Pancreas (tissue), 10 donors: ENCODE measurements at regions not wholly inside any gene's neighbourhood (a gene's known extent, or its start where the extent isn't known, plus 50 kb on each side); places are given as distances from the start of the nearest gene placed in this dataset.

Source experiments
- ATAC-seq, 4 donors: fragments of 200-7000 bp; cut with Tn5 transposase; one replicate each; pipeline versions ENCODE4 v1.8.0 to v1.9.1; 2020; ENCODE audit warnings: mild to moderate bottlenecking in 4 of 4, moderate library complexity in 4 of 4
- DNase-seq, 6 donors: peaks; one replicate each; pipeline ENCODE4 v3.0.0-alpha.2; 2020
- FAIRE-seq: peaks from 2 replicates; lab custom pipeline; 2012; peaks lifted over from hg19 to GRCh38; lab: Jason Lieb, UNC
- H3K27ac ChIP-seq, 4 donors: fragments of 200-600 bp; sonication (generic); 1 replicate in 3 of 4; 2 replicates in 1 of 4; pipeline versions ENCODE4 v1.5.0 to v1.8.0; 2020
- H3K27me3 ChIP-seq, 4 donors: fragments of 200-600 bp; one replicate each; pipeline ENCODE4 v1.8.0; 2021
- H3K36me3 ChIP-seq, 3 donors: fragments of 200-600 bp; sonication (generic) in 1 of 3; one replicate each; pipeline versions ENCODE4 v1.5.0 to v1.8.0; 2020 to 2021
- H3K4me1 ChIP-seq, 3 donors: fragments of 200-600 bp; one replicate each; pipeline ENCODE4 v1.8.0; 2021
- H3K4me3 ChIP-seq, 4 donors: fragments of 200-600 bp; sonication (generic) in 2 of 4; one replicate each; pipeline versions ENCODE4 v1.5.0 to v1.8.0; 2020 to 2021
- H3K9me3 ChIP-seq, 4 donors: fragments of 200-600 bp; one replicate each; pipeline ENCODE4 v1.8.0; 2021
- CTCF ChIP-seq, 4 donors: fragments of 200-600 bp; sonication (generic) in 3 of 4; IDR thresholded peaks; one replicate each; pipeline versions ENCODE4 v1.5.0 to v1.8.0; 2021; ENCODE audit warnings: antibody characterized with exemption in 4 of 4
- WGBS, 2 donors: extraction: QIAGEN DNeasy Blood & Tissue Kit; methylation state at CpG; one replicate each; pipeline ENCODE4 v1.1.7; 2013; 5-methylcytosine and 5-hydroxymethylcytosine counted together
- intact Hi-C, 3 donors: fragments of 100-400 bp; cut with DNase I; formaldehyde crosslinking; loops; one replicate each; pipeline versions ENCODE4 v1.11.1 to v1.14.2; 2022
- donor health status: healthy with polysubstance abuse.
- donor health status: DM: no; HTN: no; CAD: no; lungs with moderate emphysema.
- donor health status: DM: no; HTN: no; CAD: no.
- donor health status: control.
- donor health status: control.
- donor health status: Bipolar disorder and iron deficiency.
- donor health status: DM: yes; HTN: yes; CAD: no.
- donor health status: DM: no; HTN: no; CAD: no.
- donor health status: DM: no; HTN: no; CAD: no.
- donor health status: DM: yes; HTN: yes; CAD: no.

DNA sequence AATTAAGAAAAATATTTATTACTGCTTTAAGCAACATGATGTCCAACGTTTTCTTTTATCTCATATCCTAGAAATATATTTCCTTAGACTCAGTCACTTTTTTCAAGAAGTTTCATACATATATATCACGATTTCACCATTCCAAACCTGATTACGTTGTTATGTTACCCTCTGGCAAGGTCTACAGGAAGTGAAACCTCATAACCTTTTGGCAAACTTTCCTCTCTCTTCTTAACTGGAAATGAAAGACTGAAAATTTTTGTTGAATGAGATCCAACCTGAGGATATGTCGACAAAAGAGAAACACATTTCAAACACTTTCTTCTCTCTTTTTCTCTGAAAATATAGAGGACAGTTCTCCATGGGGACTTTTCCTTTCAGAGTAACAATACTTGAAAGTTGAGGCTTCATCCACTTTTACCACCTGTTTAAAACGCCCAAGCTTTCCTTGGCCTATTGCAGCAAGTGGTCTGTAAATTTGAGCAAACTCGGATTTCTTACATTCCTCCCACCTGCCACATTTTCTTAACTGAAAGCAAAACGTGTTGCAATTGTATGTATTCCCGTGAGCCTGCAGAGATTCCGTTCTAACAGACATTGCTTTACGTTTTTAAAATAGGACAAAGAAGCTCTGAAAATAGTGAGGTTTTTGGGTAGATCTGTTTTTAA lies 298.1 kb downstream of the CETN3 start:
- DNase-seq, result no peak

DNA sequence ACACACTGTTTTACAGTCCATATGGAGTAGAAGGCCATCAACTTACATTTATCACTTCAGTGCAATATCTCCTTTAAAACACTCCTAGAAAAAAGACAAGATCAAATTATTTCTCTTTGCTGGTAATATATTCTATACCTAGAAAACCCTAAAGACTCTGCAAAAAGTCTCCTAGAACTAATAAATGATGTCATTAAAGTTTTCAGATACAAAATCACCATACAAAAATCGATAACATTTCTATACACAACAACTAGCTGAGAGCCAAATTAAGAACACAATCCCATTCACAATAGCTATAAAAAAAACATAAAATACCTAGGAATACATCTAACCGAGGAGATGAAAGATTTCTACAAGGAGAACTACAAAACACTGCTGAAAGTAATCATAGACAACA lies 300.3 kb downstream of the CETN3 start:
- TF ChIP-seq CTCF (IDR thresholded peaks at IDR 0.05), result no peak
- Histone ChIP-seq H3K27me3 (no peaks in the 10 kb centered on the region), H3K9me3 (no peaks in the 10 kb centered on the region), H3K27ac (no peak overlapping the region), H3K4me1 (no peaks in the 10 kb centered on the region), H3K36me3 (no peaks in the 10 kb centered on the region), H3K4me3 (no peak overlapping the region)
- intact Hi-C loops, result no loop called here
- ATAC-seq (no peak), DNase-seq (no peak), FAIRE-seq (no peak)
- 31 to 38% methylated on average over 2 of the region's 2 CpGs for WGBS, 2 donors

More for the DNA sequence above, 298.1 kb downstream of the CETN3 start:
- no peak overlapping the region for H3K4me3 ChIP-seq
- H3K36me3 ChIP-seq, result no peaks in the 10 kb centered on the region
- no peaks in the 10 kb centered on the region for H3K27me3 ChIP-seq
- FAIRE-seq, result no peak
- H3K27ac ChIP-seq, result no peak overlapping the region
- 43 to 46% methylated on average over 10 of the region's 10 CpGs for WGBS, 2 donors
- ATAC-seq, result peak in 1 of 4 donors; percentile 50
- no peaks in the 10 kb centered on the region for H3K4me1 ChIP-seq
- intact Hi-C loops, result no loop called here
- no peak for TF ChIP-seq CTCF (IDR thresholded peaks at IDR 0.05)
- no peaks in the 10 kb centered on the region for H3K9me3 ChIP-seq

GRCh38 chr5:90099099-90099498 lies 310.5 kb downstream of the CETN3 start:
- no peak for DNase-seq
- intact Hi-C loops, result no loop called here
- no peaks in the 10 kb centered on the region for H3K36me3 ChIP-seq
- FAIRE-seq, result no peak
- TF ChIP-seq CTCF (IDR thresholded peaks at IDR 0.05), result no peak
- no peaks in the 10 kb centered on the region for H3K4me1 ChIP-seq
- H3K27me3 ChIP-seq, result no peaks in the 10 kb centered on the region
- peak overlapping the region in 1 of 4 donors; percentile 34 for H3K27ac ChIP-seq
- no peak overlapping the region for H3K4me3 ChIP-seq
- ATAC-seq, result peak in 2 of 4 donors; percentile 57 to 63
- H3K9me3 ChIP-seq, result no peaks in the 10 kb centered on the region

GRCh38 chr5:90097082-90097477 lies 312.5 kb downstream of the CETN3 start:
- Histone ChIP-seq H3K4me3 (no peak overlapping the region), H3K9me3 (no peaks in the 10 kb centered on the region), H3K4me1 (peaks cover 0 to 2% (median 0%) of the 10 kb centered on the region in 3 donors), H3K27ac (no peak overlapping the region), H3K27me3 (no peaks in the 10 kb centered on the region), H3K36me3 (no peaks in the 10 kb centered on the region)
- DNase-seq (no peak), ATAC-seq (no peak), FAIRE-seq (no peak)
- no peak for TF ChIP-seq CTCF (IDR thresholded peaks at IDR 0.05)
- intact Hi-C loops, result no loop called here
- WGBS, 2 donors, result 95 to 96% methylated on average over 4 of the region's 4 CpGs

GRCh38 chr5:90096415-90097081 lies 313.0 kb downstream of the CETN3 start:
- no peak for DNase-seq
- H3K36me3 ChIP-seq, result no peaks in the 10 kb centered on the region
- H3K4me3 ChIP-seq, result no peak overlapping the region
- H3K27me3 ChIP-seq, result no peaks in the 10 kb centered on the region
- no peak for TF ChIP-seq CTCF (IDR thresholded peaks at IDR 0.05)
- ATAC-seq, result peak in 1 of 4 donors; percentile 17
- FAIRE-seq, result no peak
- peaks cover 0 to 2% (median 0%) of the 10 kb centered on the region in 3 donors for H3K4me1 ChIP-seq
- WGBS, 2 donors, result 82 to 85% methylated on average over 6 of the region's 6 CpGs
- H3K9me3 ChIP-seq, result no peaks in the 10 kb centered on the region
- intact Hi-C loops, result no loop called here
- H3K27ac ChIP-seq, result no peak overlapping the region
